HEK293 (cell line): ENCODE measurements at regions not wholly inside any gene's neighbourhood (a gene's known extent, or its start where the extent isn't known, plus 50 kb on each side); places are given as distances from the start of the nearest gene placed in this dataset.

Source experiments
- CTCF ChIA-PET: fragments of 350-600 bp; formaldehyde crosslinking; extraction: SDS; loops from one replicate; lab custom pipeline; 2021; ENCODE audit warnings: antibody characterized with exemption; lab: Yijun Ruan, JAX
- POLR2A ChIA-PET: fragments of 300-600 bp; formaldehyde crosslinking; extraction: SDS; loops from one replicate; lab custom pipeline; 2020; ENCODE audit warnings: antibody characterized with exemption, inconsistent platforms; lab: Yijun Ruan, JAX
- H3K27ac ChIP-seq: fragments of 200-500 bp; sonication (Bioruptor generic); 2 replicates; pipeline ENCODE4 v1.5.1; 2014; ENCODE audit warnings: low read depth, low read length, control low read depth, inconsistent platforms; ENCODE audit errors: extremely low read depth
- H3K36me3 ChIP-seq, 2 experiments: fragments of 200-500 bp in 1 of 2; sonication (Bioruptor generic) in 1 of 2; 1 replicate in 1 of 2; 2 replicates in 1 of 2; pipeline ENCODE4 v1.5.1; 2014 to 2017; ENCODE audit warnings: inconsistent platforms in 2 of 2, low read length in 2 of 2; ENCODE audit not compliant: control insufficient read depth in 2 of 2, insufficient read depth in 1 of 2
- H3K4me1 ChIP-seq: fragments of 200-500 bp; sonication (Bioruptor generic); 2 replicates; pipeline ENCODE4 v1.5.1; 2014; ENCODE audit warnings: mild to moderate bottlenecking, low read length, inconsistent platforms; ENCODE audit not compliant: control insufficient read depth, insufficient read depth
- H3K4me3 ChIP-seq: 2 replicates; pipeline ENCODE4 v1.5.1; 2011; ENCODE audit warnings: low read depth, mild to moderate bottlenecking, control low read depth, low read length, moderate library complexity
- H3K9me3 ChIP-seq: fragments of 200-500 bp; sonication (Bioruptor generic); 2 replicates; pipeline ENCODE4 v1.5.1; 2014; ENCODE audit warnings: low read depth, low read length, inconsistent platforms; ENCODE audit not compliant: control insufficient read depth, insufficient read depth
- BCL11A ChIP-seq: fragments of 450-650 bp; formaldehyde crosslinking; IDR thresholded peaks from 2 replicates; pipeline ENCODE4 v1.5.1; 2016; ENCODE audit warnings: low read depth, missing biosample characterization, missing genetic modification characterization
- GLI4 ChIP-seq: fragments of 450-650 bp; formaldehyde crosslinking; IDR thresholded peaks from 2 replicates; pipeline ENCODE4 v1.5.1; 2016; ENCODE audit warnings: missing biosample characterization, missing genetic modification characterization
- KLF7 ChIP-seq: fragments of 450-650 bp; formaldehyde crosslinking; IDR thresholded peaks from 2 replicates; pipeline ENCODE4 v1.5.1; 2016; ENCODE audit warnings: missing biosample characterization, missing genetic modification characterization, borderline replicate concordance
- KLF8 ChIP-seq: fragments of 450-650 bp; formaldehyde crosslinking; IDR thresholded peaks from 2 replicates; pipeline ENCODE4 v1.5.1; 2016; ENCODE audit warnings: missing biosample characterization, missing genetic modification characterization
- KLF9 ChIP-seq: fragments of 450-650 bp; formaldehyde crosslinking; IDR thresholded peaks from 2 replicates; pipeline ENCODE4 v1.5.1; 2016; ENCODE audit warnings: missing biosample characterization, missing genetic modification characterization, low read depth
- YY2 ChIP-seq: fragments of 450-650 bp; formaldehyde crosslinking; IDR thresholded peaks from 2 replicates; pipeline ENCODE4 v1.5.1; 2016; ENCODE audit warnings: missing biosample characterization, missing genetic modification characterization
- ZBTB10 ChIP-seq: fragments of 450-650 bp; formaldehyde crosslinking; IDR thresholded peaks from 2 replicates; pipeline ENCODE4 v1.5.1; 2016; ENCODE audit warnings: missing biosample characterization, missing genetic modification characterization
- ZBTB20 ChIP-seq: fragments of 450-650 bp; formaldehyde crosslinking; IDR thresholded peaks from 2 replicates; pipeline ENCODE4 v1.5.1; 2016; ENCODE audit warnings: missing biosample characterization, missing genetic modification characterization
- ZBTB8A ChIP-seq: fragments of 450-650 bp; formaldehyde crosslinking; IDR thresholded peaks from 2 replicates; pipeline ENCODE4 v1.5.1; 2016; ENCODE audit warnings: missing biosample characterization, missing genetic modification characterization
- ZFHX2 ChIP-seq: fragments of 450-650 bp; formaldehyde crosslinking; conservative IDR thresholded peaks from 2 replicates; pipeline ENCODE4 v1.5.1; 2016; ENCODE audit warnings: missing biosample characterization, missing genetic modification characterization
- ZNF175 ChIP-seq: fragments of 450-650 bp; formaldehyde crosslinking; IDR thresholded peaks from 2 replicates; pipeline ENCODE4 v1.5.1; 2016; ENCODE audit warnings: missing biosample characterization, missing genetic modification characterization
- ZNF184 ChIP-seq: fragments of 450-650 bp; IDR thresholded peaks from 2 replicates; pipeline ENCODE4 v1.5.1; 2018; ENCODE audit warnings: missing biosample characterization, mild to moderate bottlenecking, missing genetic modification characterization
- ZNF266 ChIP-seq: fragments of 450-650 bp; formaldehyde crosslinking; IDR thresholded peaks from 2 replicates; pipeline ENCODE4 v1.5.1; 2016; ENCODE audit warnings: missing biosample characterization, missing genetic modification characterization, low read depth
- ZNF280C ChIP-seq: fragments of 450-650 bp; formaldehyde crosslinking; IDR thresholded peaks from 2 replicates; pipeline ENCODE4 v1.5.1; 2016; ENCODE audit warnings: missing biosample characterization, missing genetic modification characterization
- ZNF311 ChIP-seq: fragments of 450-650 bp; formaldehyde crosslinking; IDR thresholded peaks from 2 replicates; pipeline ENCODE4 v1.5.1; 2017; ENCODE audit warnings: missing biosample characterization, missing genetic modification characterization, borderline replicate concordance
- ZNF366 ChIP-seq: fragments of 450-650 bp; formaldehyde crosslinking; conservative IDR thresholded peaks from 2 replicates; pipeline ENCODE4 v1.5.1; 2016; ENCODE audit warnings: missing biosample characterization, missing genetic modification characterization
- ZNF398 ChIP-seq: fragments of 450-650 bp; formaldehyde crosslinking; IDR thresholded peaks from 2 replicates; pipeline ENCODE4 v1.5.1; 2017; ENCODE audit warnings: missing biosample characterization, missing genetic modification characterization
- ZNF529 ChIP-seq: fragments of 450-650 bp; formaldehyde crosslinking; IDR thresholded peaks from 2 replicates; pipeline ENCODE4 v1.5.1; 2017; ENCODE audit warnings: missing genetic modification characterization, missing biosample characterization; ENCODE audit not compliant: insufficient replicate concordance
- ZNF623 ChIP-seq: fragments of 450-650 bp; formaldehyde crosslinking; IDR thresholded peaks from 2 replicates; pipeline ENCODE4 v1.5.1; 2016; ENCODE audit warnings: missing biosample characterization, missing genetic modification characterization
- ZNF639 ChIP-seq: fragments of 450-650 bp; formaldehyde crosslinking; IDR thresholded peaks from 2 replicates; pipeline ENCODE4 v1.5.1; 2016; ENCODE audit warnings: missing biosample characterization, missing genetic modification characterization
- ZNF830 ChIP-seq: fragments of 450-650 bp; IDR thresholded peaks from 2 replicates; pipeline ENCODE4 v1.5.0; 2018; ENCODE audit warnings: missing biosample characterization, missing genetic modification characterization, low read depth, mild to moderate bottlenecking, moderate library complexity

GRCh38 chr15:38758043-38758442, 193.4 kb upstream of the RASGRP1 start (continued):
- TF ChIP-seq ZNF639 (tag by site-specific recombination) (no peak), ZBTB20 (tag by site-specific recombination) (no peak)
- TF ChIP-seq, all 188 proteins: peak for 18

GRCh38 chr15:38761681-38762080, 197.1 kb upstream of the RASGRP1 start:
- H3K27ac ChIP-seq = no peak overlapping the region
- CTCF ChIA-PET = no interaction called here
- TF ChIP-seq ZNF639 (tag by site-specific recombination) (no peak), ZNF175 (tag by site-specific recombination) (no peak), ZNF366 (tag by site-specific recombination) (no peak), YY2 (no peak), ZNF398 (tag by site-specific recombination) (no peak), ZNF830 (no peak), ZNF529 (tag by site-specific recombination) (no peak), KLF7 (tag by site-specific recombination) (no peak), ZBTB10 (tag by site-specific recombination) (no peak), ZNF311 (no peak), ZNF280C (tag by site-specific recombination) (no peak), KLF8 (tag by site-specific recombination) (no peak), KLF9 (tag by site-specific recombination) (no peak), ZNF266 (no peak), ZFHX2 (tag by site-specific recombination) (no peak), ZNF184 (no peak), ZNF623 (no peak), BCL11A (tag by site-specific recombination) (no peak), GLI4 (tag by site-specific recombination) (no peak), ZBTB8A (no peak)
- peaks cover 6% of the 10 kb centered on the region for H3K4me1 ChIP-seq
- POLR2A ChIA-PET = no interaction called here
- H3K36me3 ChIP-seq = no peaks in the 10 kb centered on the region
- no peaks in the 10 kb centered on the region for H3K9me3 ChIP-seq
- no peak overlapping the region for H3K4me3 ChIP-seq
